Spleen (tissue), 7 donors: ENCODE measurements at regions not wholly inside any gene's neighbourhood (a gene's known extent, or its start where the extent isn't known, plus 50 kb on each side); places are given as distances from the start of the nearest gene placed in this dataset.

Source experiments
- POLR2AphosphoS5 ChIP-seq, 3 donors: sonication (generic); formaldehyde crosslinking; IDR thresholded peaks; one replicate each; pipeline ENCODE4 v1.5.1; 2017; ENCODE audit warnings: antibody characterized with exemption in 3 of 3
- TF ChIP-seq, protein P1 (sequence below), 11 experiments: fragments of 200-600 bp in 7 of 11; fragments of 450-650 bp in 4 of 11; sonication (generic) in 4 of 11; IDR thresholded peaks in 8 of 11; conservative IDR thresholded peaks in 3 of 11; 1 replicate in 7 of 11; 2 replicates in 4 of 11; pipeline versions ENCODE4 v1.4.0 to v1.8.0; 2016 to 2021; ENCODE audit warnings: antibody characterized with exemption in 11 of 11, inconsistent platforms in 4 of 11, mild to moderate bottlenecking in 1 of 11
- donor health status: DM: no; HTN: no; CAD: no; lungs with moderate emphysema.
- donor health status: DM: no; HTN: no; CAD: no.
- donor health status: DM: no; HTN: no; CAD: no.

DNA sequence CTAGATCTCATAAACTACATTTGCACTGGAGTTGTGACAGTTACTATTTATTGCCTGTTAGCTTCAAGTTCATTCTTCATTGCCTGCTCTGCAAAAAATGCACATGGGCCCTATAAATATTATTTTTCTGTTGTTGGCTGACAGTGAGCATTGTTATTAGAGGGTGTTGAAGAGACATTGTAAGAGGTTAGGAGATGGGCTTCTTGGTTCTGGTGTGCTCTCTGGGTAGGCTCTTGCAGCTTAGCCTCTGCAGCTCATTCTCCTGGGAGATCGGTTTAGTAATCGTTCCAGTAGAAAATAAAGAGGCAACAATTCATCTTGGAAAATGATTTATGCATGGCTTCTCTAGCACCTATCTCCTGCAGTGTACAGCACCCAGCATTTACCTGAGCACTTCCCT lies 113.8 kb upstream of the SCN7A start:
- TF ChIP-seq, protein P1, sequence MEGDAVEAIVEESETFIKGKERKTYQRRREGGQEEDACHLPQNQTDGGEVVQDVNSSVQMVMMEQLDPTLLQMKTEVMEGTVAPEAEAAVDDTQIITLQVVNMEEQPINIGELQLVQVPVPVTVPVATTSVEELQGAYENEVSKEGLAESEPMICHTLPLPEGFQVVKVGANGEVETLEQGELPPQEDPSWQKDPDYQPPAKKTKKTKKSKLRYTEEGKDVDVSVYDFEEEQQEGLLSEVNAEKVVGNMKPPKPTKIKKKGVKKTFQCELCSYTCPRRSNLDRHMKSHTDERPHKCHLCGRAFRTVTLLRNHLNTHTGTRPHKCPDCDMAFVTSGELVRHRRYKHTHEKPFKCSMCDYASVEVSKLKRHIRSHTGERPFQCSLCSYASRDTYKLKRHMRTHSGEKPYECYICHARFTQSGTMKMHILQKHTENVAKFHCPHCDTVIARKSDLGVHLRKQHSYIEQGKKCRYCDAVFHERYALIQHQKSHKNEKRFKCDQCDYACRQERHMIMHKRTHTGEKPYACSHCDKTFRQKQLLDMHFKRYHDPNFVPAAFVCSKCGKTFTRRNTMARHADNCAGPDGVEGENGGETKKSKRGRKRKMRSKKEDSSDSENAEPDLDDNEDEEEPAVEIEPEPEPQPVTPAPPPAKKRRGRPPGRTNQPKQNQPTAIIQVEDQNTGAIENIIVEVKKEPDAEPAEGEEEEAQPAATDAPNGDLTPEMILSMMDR (IDR thresholded peaks at IDR 0.05 in 8 of 11, conservative IDR thresholded peaks at IDR 0.05 in 3 of 11), result no peak
- no peak for TF ChIP-seq POLR2AphosphoS5 (IDR thresholded peaks at IDR 0.05)
